ENCODE measurements at regions not wholly inside any gene's neighbourhood (a gene's known extent, or its start where the extent isn't known, plus 50 kb on each side); places are given as distances from the start of the nearest gene placed in this dataset.

DNA sequence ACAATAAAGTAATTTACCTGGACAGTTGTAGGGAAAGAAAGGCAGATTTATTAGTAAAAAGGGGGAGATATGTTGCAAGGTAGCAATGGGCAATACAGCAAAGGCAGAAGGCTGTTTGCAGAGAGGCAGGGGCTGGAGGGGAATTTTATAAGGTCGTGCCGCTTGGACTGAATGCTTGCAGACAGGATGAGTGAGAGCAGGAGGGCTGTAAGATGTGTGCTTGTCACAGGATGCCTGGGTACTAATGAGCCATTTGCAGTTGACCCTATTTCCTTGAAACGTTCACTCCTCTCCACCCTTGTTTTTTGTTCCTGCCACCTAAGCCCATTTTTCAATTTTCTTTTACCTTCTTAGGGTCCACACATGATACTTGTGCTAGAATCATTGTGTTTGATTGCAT lies 214.7 kb downstream of the TRAM1L1 start:
- Histone ChIP-seq H3K27ac (no peak overlapping the region), H3K9me3 (no peaks in the 10 kb centered on the region), H3K4me3 (no peak overlapping the region), H3K27me3 (no peaks in the 10 kb centered on the region), H3K4me1 (no peaks in the 10 kb centered on the region), H3K36me3 (replicated peaks in 1 of 2; ENCODE audit: insufficient read depth in 1 of 2, low read depth in 2 of 2) (no peaks in the 10 kb centered on the region)
- ATAC-seq (no peak), DNase-seq (no peak)
- TF ChIP-seq POLR2A (IDR thresholded peaks at IDR 0.05) = no peak
- TF ChIP-seq, protein P1, sequence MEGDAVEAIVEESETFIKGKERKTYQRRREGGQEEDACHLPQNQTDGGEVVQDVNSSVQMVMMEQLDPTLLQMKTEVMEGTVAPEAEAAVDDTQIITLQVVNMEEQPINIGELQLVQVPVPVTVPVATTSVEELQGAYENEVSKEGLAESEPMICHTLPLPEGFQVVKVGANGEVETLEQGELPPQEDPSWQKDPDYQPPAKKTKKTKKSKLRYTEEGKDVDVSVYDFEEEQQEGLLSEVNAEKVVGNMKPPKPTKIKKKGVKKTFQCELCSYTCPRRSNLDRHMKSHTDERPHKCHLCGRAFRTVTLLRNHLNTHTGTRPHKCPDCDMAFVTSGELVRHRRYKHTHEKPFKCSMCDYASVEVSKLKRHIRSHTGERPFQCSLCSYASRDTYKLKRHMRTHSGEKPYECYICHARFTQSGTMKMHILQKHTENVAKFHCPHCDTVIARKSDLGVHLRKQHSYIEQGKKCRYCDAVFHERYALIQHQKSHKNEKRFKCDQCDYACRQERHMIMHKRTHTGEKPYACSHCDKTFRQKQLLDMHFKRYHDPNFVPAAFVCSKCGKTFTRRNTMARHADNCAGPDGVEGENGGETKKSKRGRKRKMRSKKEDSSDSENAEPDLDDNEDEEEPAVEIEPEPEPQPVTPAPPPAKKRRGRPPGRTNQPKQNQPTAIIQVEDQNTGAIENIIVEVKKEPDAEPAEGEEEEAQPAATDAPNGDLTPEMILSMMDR (IDR thresholded peaks at IDR 0.05) = no peak
- 29 to 42% methylated on average over 3 of the region's 3 CpGs for WGBS, 2 donors
- intact Hi-C loops (cut with DNase I) = no loop called here

DNA sequence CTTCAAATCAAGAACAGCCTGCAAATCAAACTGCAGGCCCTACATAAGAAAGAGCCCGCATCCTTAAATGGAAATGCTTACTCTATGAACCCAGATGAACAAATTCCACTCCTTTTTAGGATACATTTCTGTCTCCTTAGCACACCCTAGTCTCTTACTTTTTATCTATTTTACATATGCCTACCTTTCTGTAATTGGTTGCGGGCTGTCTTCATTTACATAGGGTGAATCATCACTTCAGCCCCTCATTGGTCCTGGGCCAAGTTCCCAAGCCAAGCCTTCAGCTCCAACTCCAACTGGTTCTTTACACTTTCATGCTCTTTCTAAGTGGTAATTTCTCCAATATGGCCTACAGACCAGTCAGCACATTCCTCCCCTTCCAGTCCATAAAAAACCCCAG lies 219.3 kb downstream of the TRAM1L1 start:
- WGBS, 2 donors = 77 to 86% methylated on average over 2 of the region's 2 CpGs
- TF ChIP-seq POLR2A (IDR thresholded peaks at IDR 0.05) = no peak
- TF ChIP-seq, protein P1 (IDR thresholded peaks at IDR 0.05) = no peak
- intact Hi-C loops (cut with DNase I) = no loop called here

DNA sequence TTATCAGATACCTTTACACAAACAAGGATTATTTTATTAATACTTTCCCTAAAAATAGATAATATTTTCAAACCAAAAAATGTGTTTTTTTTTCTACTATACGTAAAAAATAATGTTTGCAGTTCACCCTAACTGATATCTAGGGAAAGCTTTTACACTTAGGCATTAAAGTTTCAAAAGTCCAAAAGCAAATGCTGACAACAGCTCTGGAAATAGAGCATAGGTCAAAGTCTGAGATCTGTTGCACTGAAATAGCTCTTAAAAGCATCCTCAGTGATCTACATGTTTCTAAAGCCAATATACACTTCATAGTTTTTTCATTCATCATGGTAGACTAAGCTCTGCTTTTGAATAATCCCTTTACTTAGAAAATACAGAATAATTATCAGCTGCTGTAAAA lies 222.8 kb downstream of the TRAM1L1 start:
- Histone ChIP-seq H3K36me3 (replicated peaks in 1 of 2; ENCODE audit: insufficient read depth in 1 of 2, low read depth in 2 of 2) (no peaks in the 10 kb centered on the region), H3K27ac (no peak overlapping the region), H3K27me3 (no peaks in the 10 kb centered on the region), H3K9me3 (no peaks in the 10 kb centered on the region), H3K4me3 (no peak overlapping the region), H3K4me1 (no peaks in the 10 kb centered on the region)
- intact Hi-C loops (cut with DNase I) = no loop called here
- TF ChIP-seq, protein P1 (IDR thresholded peaks at IDR 0.05) = no peak
- TF ChIP-seq POLR2A (IDR thresholded peaks at IDR 0.05) = no peak
- WGBS, 2 donors = 33 to 40% methylated on average over 1 of the region's 1 CpG
- no peak for DNase-seq
- no peak for ATAC-seq

More for the DNA sequence above, 219.3 kb downstream of the TRAM1L1 start:
- no peaks in the 10 kb centered on the region for H3K9me3 ChIP-seq
- no peaks in the 10 kb centered on the region for H3K36me3 ChIP-seq (replicated peaks in 1 of 2; ENCODE audit: insufficient read depth in 1 of 2, low read depth in 2 of 2)
- H3K27me3 ChIP-seq = no peaks in the 10 kb centered on the region
- H3K4me1 ChIP-seq = no peaks in the 10 kb centered on the region
- ATAC-seq (no peak), DNase-seq (no peak)
- no peak overlapping the region for H3K4me3 ChIP-seq
- no peak overlapping the region for H3K27ac ChIP-seq

DNA sequence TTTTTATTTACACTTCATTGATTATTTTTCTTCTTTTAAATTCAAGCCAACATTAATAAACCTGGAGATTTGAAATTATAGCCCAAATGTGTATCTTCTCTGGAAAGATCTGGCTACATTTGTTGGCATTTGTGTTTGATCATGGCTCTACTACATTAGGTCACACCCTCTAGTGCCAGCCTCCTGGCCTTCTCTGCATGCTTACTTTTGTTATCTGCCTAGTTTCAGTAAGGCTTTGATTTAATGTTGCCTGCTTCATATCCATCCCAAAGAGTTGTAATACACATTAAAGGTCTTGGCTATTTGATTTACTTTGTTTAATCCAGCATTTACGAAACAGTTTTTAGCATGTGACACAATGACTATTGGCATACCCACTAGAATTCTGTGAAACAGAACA lies 224.5 kb downstream of the TRAM1L1 start:
- DNase-seq (no peak), ATAC-seq (no peak)
- Histone ChIP-seq H3K27me3 (no peaks in the 10 kb centered on the region), H3K36me3 (replicated peaks in 1 of 2; ENCODE audit: insufficient read depth in 1 of 2, low read depth in 2 of 2) (no peaks in the 10 kb centered on the region), H3K4me3 (no peak overlapping the region), H3K4me1 (no peaks in the 10 kb centered on the region), H3K27ac (no peak overlapping the region), H3K9me3 (no peaks in the 10 kb centered on the region)
- intact Hi-C loops (cut with DNase I) = no loop called here
- 62 to 75% methylated on average over 1 of the region's 1 CpG for WGBS, 2 donors
- TF ChIP-seq, protein P1 (IDR thresholded peaks at IDR 0.05) = no peak
- TF ChIP-seq POLR2A (IDR thresholded peaks at IDR 0.05) = no peak

DNA sequence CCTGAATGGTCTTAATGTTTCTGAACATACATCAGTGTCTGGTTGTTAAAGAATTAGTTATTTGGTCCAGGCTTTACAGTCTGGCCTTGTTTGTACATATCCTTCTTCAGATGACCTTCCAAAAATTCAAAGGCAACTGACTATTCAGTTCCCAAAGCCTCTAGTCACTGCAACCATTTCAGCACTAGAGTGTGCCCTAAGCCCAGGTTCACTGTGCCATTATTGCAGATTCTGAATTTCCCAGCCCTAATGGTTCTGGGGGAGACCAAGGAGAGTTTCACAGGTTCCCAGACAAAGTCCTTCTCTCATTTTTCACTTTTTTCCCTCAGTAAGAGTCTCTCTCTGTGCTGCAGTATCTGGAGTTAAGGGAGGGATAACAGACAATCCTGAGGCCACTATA lies 235.8 kb downstream of the TRAM1L1 start:
- no peaks in the 10 kb centered on the region for H3K36me3 ChIP-seq (replicated peaks in 1 of 2; ENCODE audit: insufficient read depth in 1 of 2, low read depth in 2 of 2)
- DNase-seq (no peak), ATAC-seq (no peak)
- no peaks in the 10 kb centered on the region for H3K9me3 ChIP-seq
- H3K4me3 ChIP-seq = no peak overlapping the region
- no peak overlapping the region for H3K27ac ChIP-seq
- TF ChIP-seq, protein P1 (IDR thresholded peaks at IDR 0.05) = no peak
- TF ChIP-seq POLR2A (IDR thresholded peaks at IDR 0.05) = no peak
- intact Hi-C loops (cut with DNase I) = no loop called here
- H3K4me1 ChIP-seq = no peaks in the 10 kb centered on the region
- no peaks in the 10 kb centered on the region for H3K27me3 ChIP-seq
